ENCODE measurements at regions not wholly inside any gene's neighbourhood (a gene's known extent, or its start where the extent isn't known, plus 50 kb on each side); places are given as distances from the start of the nearest gene placed in this dataset.

DNA sequence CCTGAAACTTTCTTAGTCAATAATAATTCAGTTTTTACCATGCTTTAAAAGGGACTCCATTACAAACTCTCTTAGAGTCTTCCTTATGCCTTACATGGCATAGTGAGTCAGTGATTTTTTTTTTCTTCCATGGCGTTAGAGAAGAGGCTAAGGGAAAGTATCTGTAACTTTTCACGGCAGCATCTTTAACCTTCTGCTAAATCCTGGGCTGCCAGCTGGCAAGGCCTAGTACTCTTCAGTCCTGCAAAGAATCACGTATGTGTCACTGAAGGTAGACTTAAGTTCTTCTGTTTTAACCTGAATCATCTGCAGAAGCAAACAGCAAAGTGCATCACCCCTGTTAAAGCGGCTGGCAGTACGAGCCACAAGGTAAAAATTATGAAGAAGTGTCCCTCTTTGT lies 286.3 kb upstream of the FN1 start (continued):
- no peak for TF ChIP-seq MITF (IDR thresholded peaks at IDR 0.05)
- no peak for TF ChIP-seq RFX1 (IDR thresholded peaks at IDR 0.05)
- no peak for TF ChIP-seq SMARCA5 (IDR thresholded peaks at IDR 0.05)
- TF ChIP-seq GTF2F1 (IDR thresholded peaks at IDR 0.05; ENCODE audit: low read depth, low read length): no peak
- TF ChIP-seq CSDE1 (IDR thresholded peaks at IDR 0.05): no peak
- TF ChIP-seq STAT5A (IDR thresholded peaks at IDR 0.05; ENCODE audit: borderline replicate concordance, low read length): no peak
- TF ChIP-seq MBD2 (IDR thresholded peaks at IDR 0.05; ENCODE audit: borderline replicate concordance, low read depth): no peak
- no peak for TF ChIP-seq CTCFL (IDR thresholded peaks at IDR 0.05; ENCODE audit: borderline replicate concordance, insufficient read depth, low read depth, low read length, poor library complexity, severe bottlenecking)
- TF ChIP-seq ZSCAN29 (IDR thresholded peaks at IDR 0.05): no peak
- TF ChIP-seq TAF9B (IDR thresholded peaks at IDR 0.05; ENCODE audit: partially characterized antibody): no peak
- no peak for TF ChIP-seq SIRT6 (IDR thresholded peaks at IDR 0.05; ENCODE audit: low read depth, low read length)
- no peak for TF ChIP-seq SMARCB1 (IDR thresholded peaks at IDR 0.05; ENCODE audit: insufficient read length, low read depth)
